ENCODE measurements at regions not wholly inside any gene's neighbourhood (a gene's known extent, or its start where the extent isn't known, plus 50 kb on each side); places are given as distances from the start of the nearest gene placed in this dataset.

DNA sequence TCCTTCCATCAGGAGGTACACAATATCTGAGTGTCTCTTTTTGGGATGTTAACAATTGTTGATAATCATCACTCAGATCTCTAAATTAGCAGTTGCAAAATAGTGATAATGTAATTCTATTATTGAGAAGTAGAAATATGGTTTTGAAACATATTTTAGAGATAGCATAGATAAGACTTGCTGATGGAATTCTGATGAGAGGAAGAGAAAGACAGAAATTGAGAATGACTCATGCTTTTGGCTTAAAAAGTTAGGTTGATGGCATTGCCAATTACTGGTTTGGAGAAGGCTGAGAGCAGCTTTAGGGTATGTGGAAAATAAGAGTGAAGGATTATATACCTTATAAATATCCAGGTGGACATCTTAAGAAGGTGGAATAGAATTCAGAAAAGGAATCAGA is 106.4 kb upstream of the EDNRB start:
- no peaks in the 10 kb centered on the region for H3K9me3 ChIP-seq (ENCODE audit: low read length)
- no peak for TF ChIP-seq SMC3 (conservative IDR thresholded peaks at IDR 0.05; ENCODE audit: poor library complexity)
- no peak for TF ChIP-seq MXI1 (conservative IDR thresholded peaks at IDR 0.05; ENCODE audit: poor library complexity, severe bottlenecking)
- no peak for TF ChIP-seq EP300 (conservative IDR thresholded peaks at IDR 0.05; ENCODE audit: poor library complexity, severe bottlenecking)
- TF ChIP-seq, protein P1, sequence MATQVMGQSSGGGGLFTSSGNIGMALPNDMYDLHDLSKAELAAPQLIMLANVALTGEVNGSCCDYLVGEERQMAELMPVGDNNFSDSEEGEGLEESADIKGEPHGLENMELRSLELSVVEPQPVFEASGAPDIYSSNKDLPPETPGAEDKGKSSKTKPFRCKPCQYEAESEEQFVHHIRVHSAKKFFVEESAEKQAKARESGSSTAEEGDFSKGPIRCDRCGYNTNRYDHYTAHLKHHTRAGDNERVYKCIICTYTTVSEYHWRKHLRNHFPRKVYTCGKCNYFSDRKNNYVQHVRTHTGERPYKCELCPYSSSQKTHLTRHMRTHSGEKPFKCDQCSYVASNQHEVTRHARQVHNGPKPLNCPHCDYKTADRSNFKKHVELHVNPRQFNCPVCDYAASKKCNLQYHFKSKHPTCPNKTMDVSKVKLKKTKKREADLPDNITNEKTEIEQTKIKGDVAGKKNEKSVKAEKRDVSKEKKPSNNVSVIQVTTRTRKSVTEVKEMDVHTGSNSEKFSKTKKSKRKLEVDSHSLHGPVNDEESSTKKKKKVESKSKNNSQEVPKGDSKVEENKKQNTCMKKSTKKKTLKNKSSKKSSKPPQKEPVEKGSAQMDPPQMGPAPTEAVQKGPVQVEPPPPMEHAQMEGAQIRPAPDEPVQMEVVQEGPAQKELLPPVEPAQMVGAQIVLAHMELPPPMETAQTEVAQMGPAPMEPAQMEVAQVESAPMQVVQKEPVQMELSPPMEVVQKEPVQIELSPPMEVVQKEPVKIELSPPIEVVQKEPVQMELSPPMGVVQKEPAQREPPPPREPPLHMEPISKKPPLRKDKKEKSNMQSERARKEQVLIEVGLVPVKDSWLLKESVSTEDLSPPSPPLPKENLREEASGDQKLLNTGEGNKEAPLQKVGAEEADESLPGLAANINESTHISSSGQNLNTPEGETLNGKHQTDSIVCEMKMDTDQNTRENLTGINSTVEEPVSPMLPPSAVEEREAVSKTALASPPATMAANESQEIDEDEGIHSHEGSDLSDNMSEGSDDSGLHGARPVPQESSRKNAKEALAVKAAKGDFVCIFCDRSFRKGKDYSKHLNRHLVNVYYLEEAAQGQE (IDR thresholded peaks at IDR 0.05; ENCODE audit: borderline replicate concordance) = no peak
- no peak for TF ChIP-seq EZH2 (IDR thresholded peaks at IDR 0.05; ENCODE audit: borderline replicate concordance, insufficient read depth, low read length, poor library complexity, severe bottlenecking)
- TF ChIP-seq, protein P2, sequence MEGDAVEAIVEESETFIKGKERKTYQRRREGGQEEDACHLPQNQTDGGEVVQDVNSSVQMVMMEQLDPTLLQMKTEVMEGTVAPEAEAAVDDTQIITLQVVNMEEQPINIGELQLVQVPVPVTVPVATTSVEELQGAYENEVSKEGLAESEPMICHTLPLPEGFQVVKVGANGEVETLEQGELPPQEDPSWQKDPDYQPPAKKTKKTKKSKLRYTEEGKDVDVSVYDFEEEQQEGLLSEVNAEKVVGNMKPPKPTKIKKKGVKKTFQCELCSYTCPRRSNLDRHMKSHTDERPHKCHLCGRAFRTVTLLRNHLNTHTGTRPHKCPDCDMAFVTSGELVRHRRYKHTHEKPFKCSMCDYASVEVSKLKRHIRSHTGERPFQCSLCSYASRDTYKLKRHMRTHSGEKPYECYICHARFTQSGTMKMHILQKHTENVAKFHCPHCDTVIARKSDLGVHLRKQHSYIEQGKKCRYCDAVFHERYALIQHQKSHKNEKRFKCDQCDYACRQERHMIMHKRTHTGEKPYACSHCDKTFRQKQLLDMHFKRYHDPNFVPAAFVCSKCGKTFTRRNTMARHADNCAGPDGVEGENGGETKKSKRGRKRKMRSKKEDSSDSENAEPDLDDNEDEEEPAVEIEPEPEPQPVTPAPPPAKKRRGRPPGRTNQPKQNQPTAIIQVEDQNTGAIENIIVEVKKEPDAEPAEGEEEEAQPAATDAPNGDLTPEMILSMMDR (IDR thresholded peaks at IDR 0.05; ENCODE audit: poor library complexity, severe bottlenecking) = no peak
- no peak for TF ChIP-seq TAF1 (IDR thresholded peaks at IDR 0.05; ENCODE audit: low read depth)
- no peak for TF ChIP-seq RAD21 (conservative IDR thresholded peaks at IDR 0.05)
- TF ChIP-seq POLR2AphosphoS5 (IDR thresholded peaks at IDR 0.05) = no peak
- no peak overlapping the region for H3K4me3 ChIP-seq (ENCODE audit: low read length)
- H3K36me3 ChIP-seq (ENCODE audit: insufficient read depth, low read length) = no peaks in the 10 kb centered on the region
- H2AFZ ChIP-seq (ENCODE audit: low read depth, low read length) = no peak overlapping the region
- H3K9ac ChIP-seq (ENCODE audit: low read length) = no peak overlapping the region
- no peaks in the 10 kb centered on the region for H3K9me2 ChIP-seq (ENCODE audit: insufficient read depth, low read length)
- H3K27ac ChIP-seq (ENCODE audit: low read length) = no peak overlapping the region
- H3K27me3 ChIP-seq (ENCODE audit: insufficient read depth, low read depth, low read length) = no peaks in the 10 kb centered on the region
- H3K79me2 ChIP-seq (replicated peaks; ENCODE audit: insufficient read depth, low read length) = no peaks in the 10 kb centered on the region
- H3K4me2 ChIP-seq (ENCODE audit: low read length) = no peak overlapping the region
- no peaks in the 10 kb centered on the region for H3F3A ChIP-seq (ENCODE audit: insufficient read depth, low read length, poor library complexity, severe bottlenecking)
- H4K20me1 ChIP-seq (ENCODE audit: insufficient read depth) = no peaks in the 10 kb centered on the region

DNA sequence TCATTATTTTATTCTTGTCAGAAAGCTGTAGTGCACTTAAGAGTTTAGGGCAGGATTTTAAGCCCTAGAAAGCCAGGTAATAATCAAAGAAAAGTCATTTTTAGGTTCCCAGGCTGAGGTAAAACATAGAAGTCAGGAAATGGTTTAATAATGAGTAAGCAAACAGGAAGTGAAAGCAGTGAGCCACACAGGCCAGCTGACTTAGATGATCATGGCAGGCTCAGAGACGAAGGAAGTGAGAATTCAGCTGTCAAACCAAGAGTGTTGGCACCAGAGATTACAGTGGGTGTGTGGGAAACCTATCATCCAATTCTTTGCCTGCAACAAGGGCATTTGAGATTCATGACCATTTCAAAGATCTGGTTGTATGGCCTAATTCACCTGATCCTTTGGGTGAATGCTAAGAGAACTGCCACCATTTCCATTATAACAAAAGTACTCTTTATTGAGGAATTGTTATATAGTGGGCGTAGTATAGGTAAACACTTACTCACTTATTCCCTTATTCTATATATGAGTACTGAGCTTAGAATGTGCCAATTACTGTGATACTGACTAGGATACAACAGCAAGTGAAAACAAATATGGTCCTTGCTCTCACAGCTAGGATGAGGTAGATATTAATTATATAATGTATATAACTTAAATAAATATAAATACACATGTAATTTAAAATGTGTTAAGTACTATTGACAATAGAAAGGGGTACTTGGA is 103.7 kb upstream of the EDNRB start:
- Histone ChIP-seq H3K4me2 (ENCODE audit: low read length) (no peak overlapping the region), H3K79me2 (replicated peaks; ENCODE audit: insufficient read depth, low read length) (no peaks in the 10 kb centered on the region), H3K36me3 (ENCODE audit: insufficient read depth, low read length) (no peaks in the 10 kb centered on the region), H3K4me3 (ENCODE audit: low read length) (no peak overlapping the region), H3K9me2 (ENCODE audit: insufficient read depth, low read length) (no peaks in the 10 kb centered on the region), H4K20me1 (ENCODE audit: insufficient read depth) (no peaks in the 10 kb centered on the region), H3K27ac (ENCODE audit: low read length) (no peak overlapping the region), H3K9ac (ENCODE audit: low read length) (no peak overlapping the region), H3K27me3 (ENCODE audit: insufficient read depth, low read depth, low read length) (no peaks in the 10 kb centered on the region), H2AFZ (ENCODE audit: low read depth, low read length) (no peak overlapping the region), H3F3A (ENCODE audit: insufficient read depth, low read length, poor library complexity, severe bottlenecking) (no peaks in the 10 kb centered on the region), H3K9me3 (ENCODE audit: low read length) (peaks cover 5% of the 10 kb centered on the region)
- TF ChIP-seq, protein P1 (IDR thresholded peaks at IDR 0.05; ENCODE audit: borderline replicate concordance) = no peak
- TF ChIP-seq EZH2 (IDR thresholded peaks at IDR 0.05; ENCODE audit: borderline replicate concordance, insufficient read depth, low read length, poor library complexity, severe bottlenecking) (no peak), TAF1 (IDR thresholded peaks at IDR 0.05; ENCODE audit: low read depth) (no peak), SMC3 (conservative IDR thresholded peaks at IDR 0.05; ENCODE audit: poor library complexity) (no peak), POLR2AphosphoS5 (IDR thresholded peaks at IDR 0.05) (no peak), RAD21 (conservative IDR thresholded peaks at IDR 0.05) (no peak), EP300 (conservative IDR thresholded peaks at IDR 0.05; ENCODE audit: poor library complexity, severe bottlenecking) (no peak)
- TF ChIP-seq, protein P2 (IDR thresholded peaks at IDR 0.05; ENCODE audit: poor library complexity, severe bottlenecking) = no peak

Data from neural cell (in vitro differentiated cells).